WERI-Rb-1 (cell line): ENCODE measurements at regions not wholly inside any gene's neighbourhood (a gene's known extent, or its start where the extent isn't known, plus 50 kb on each side); places are given as distances from the start of the nearest gene placed in this dataset.

Experiments
- DNase-seq: peaks from one replicate; pipeline ENCODE4 v3.0.0-alpha.2; 2020
- H3K27ac ChIP-seq: fragments of 250-450 bp; sonication (Bioruptor Pico); 2 replicates; pipeline ENCODE4 v1.5.1; 2020; ENCODE audit warnings: mild to moderate bottlenecking, moderate library complexity
- H3K27me3 ChIP-seq: fragments of 250-450 bp; sonication (Bioruptor Pico); 2 replicates; pipeline ENCODE4 v1.5.1; 2021; ENCODE audit warnings: mild to moderate bottlenecking, low read depth, moderate library complexity; ENCODE audit not compliant: insufficient read depth, severe bottlenecking
- H3K36me3 ChIP-seq: fragments of 250-450 bp; sonication (Bioruptor Pico); 2 replicates; pipeline ENCODE4 v1.5.1; 2020; ENCODE audit warnings: mild to moderate bottlenecking, moderate library complexity
- H3K4me3 ChIP-seq: 2 replicates; pipeline ENCODE4 v1.5.1; 2011; ENCODE audit warnings: low read depth, mild to moderate bottlenecking, control low read depth, low read length
- H3K9me3 ChIP-seq: fragments of 250-450 bp; sonication (Bioruptor Pico); 2 replicates; pipeline ENCODE4 v1.5.1; 2021; ENCODE audit warnings: mild to moderate bottlenecking, moderate library complexity; ENCODE audit not compliant: severe bottlenecking
- TF ChIP-seq, protein P1 (sequence below): IDR thresholded peaks from 2 replicates; pipeline ENCODE4 v1.5.1; 2011; ENCODE audit warnings: low read depth, mild to moderate bottlenecking, control low read depth, inconsistent platforms, low read length

DNA sequence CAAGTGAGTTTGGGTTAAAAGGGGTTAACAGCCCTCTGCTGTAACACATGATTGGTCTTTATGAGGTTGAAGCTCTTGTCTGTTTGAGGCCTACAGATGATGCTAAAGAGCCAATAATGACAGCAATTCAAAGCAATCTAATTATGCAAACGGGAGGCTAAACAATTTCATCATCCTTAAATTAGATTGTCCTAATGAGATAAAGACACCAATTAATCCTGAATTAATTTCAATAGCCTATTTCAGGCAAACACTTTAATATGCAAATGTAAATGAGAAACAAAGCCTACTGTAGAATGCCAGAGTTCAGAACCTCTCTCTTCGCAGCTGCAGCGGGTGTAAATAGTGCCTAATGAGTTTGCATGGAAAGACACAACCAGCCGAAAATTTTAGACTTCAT lies 504.7 kb upstream of the PBX1 start:
- TF ChIP-seq, protein P1, sequence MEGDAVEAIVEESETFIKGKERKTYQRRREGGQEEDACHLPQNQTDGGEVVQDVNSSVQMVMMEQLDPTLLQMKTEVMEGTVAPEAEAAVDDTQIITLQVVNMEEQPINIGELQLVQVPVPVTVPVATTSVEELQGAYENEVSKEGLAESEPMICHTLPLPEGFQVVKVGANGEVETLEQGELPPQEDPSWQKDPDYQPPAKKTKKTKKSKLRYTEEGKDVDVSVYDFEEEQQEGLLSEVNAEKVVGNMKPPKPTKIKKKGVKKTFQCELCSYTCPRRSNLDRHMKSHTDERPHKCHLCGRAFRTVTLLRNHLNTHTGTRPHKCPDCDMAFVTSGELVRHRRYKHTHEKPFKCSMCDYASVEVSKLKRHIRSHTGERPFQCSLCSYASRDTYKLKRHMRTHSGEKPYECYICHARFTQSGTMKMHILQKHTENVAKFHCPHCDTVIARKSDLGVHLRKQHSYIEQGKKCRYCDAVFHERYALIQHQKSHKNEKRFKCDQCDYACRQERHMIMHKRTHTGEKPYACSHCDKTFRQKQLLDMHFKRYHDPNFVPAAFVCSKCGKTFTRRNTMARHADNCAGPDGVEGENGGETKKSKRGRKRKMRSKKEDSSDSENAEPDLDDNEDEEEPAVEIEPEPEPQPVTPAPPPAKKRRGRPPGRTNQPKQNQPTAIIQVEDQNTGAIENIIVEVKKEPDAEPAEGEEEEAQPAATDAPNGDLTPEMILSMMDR = no peak
- no peaks in the 10 kb centered on the region for H3K9me3 ChIP-seq
- DNase-seq = no peak
- no peaks in the 10 kb centered on the region for H3K27me3 ChIP-seq
- H3K27ac ChIP-seq = no peak overlapping the region
- H3K36me3 ChIP-seq = no peaks in the 10 kb centered on the region
- no peak overlapping the region for H3K4me3 ChIP-seq

DNA sequence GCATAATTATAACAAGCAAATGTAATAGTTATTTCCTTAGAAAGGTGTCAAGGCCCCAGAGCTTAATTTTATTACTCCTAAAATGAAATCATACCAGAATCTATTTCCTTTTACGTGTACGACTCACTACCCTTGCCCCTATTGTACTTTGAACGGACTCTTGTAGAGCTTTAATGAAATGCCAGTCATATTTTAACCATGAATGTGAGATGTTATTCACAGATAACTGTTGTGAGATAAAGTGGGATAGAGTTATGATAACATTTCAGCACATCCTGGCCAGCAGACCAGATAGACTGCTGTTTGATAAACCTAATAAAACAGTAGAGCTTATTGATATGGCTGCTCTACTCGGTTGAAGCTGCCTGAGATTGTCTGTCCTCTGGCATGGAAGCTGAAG lies 500.8 kb upstream of the PBX1 start:
- TF ChIP-seq, protein P1 = no peak
- Histone ChIP-seq H3K9me3 (peaks cover 6% of the 10 kb centered on the region), H3K27ac (no peak overlapping the region), H3K4me3 (no peak overlapping the region), H3K27me3 (no peaks in the 10 kb centered on the region), H3K36me3 (no peaks in the 10 kb centered on the region)
- no peak for DNase-seq

DNA sequence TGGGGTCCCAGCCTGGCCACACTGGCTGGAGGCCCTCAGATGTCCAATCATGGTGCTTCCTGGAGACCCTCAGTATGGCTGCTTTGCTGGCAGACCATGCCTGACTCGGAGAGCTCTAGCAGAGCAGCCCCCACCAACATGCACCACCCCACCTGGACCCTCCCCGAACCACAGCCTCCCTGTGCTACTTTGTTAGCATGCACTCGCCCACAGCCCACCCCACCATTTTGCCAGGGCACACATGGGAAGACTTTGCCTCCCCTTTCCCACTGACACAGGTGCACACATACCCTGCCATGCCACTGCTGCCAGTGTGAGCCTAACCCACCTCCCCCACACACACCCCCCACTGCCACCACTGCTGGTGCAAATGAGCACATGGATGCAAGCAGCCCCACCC lies 497.5 kb upstream of the PBX1 start:
- Histone ChIP-seq H3K9me3 (peaks cover 6% of the 10 kb centered on the region), H3K27me3 (no peaks in the 10 kb centered on the region), H3K36me3 (no peaks in the 10 kb centered on the region), H3K4me3 (no peak overlapping the region), H3K27ac (no peak overlapping the region)
- TF ChIP-seq, protein P1 = no peak
- no peak for DNase-seq

DNA sequence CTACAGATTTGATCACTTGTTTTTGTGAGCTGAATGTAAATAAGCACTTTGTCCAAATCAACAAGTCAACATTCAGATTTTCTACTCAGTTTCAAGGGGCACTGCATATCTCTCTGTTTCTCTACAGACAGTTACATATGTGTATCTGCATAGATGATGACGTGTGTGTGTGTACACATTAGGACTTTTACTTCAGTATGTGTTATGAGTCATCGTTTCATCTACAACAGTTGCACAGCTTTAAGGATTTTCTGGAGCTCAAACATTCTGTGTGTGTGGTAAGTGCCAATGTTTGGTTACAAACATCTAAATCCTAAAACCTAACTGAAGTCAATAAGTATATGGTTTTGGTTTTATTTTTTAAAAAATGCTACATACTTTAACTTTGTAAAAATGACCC lies 494.5 kb upstream of the PBX1 start:
- Histone ChIP-seq H3K9me3 (peaks cover 8% of the 10 kb centered on the region), H3K4me3 (no peak overlapping the region), H3K27me3 (no peaks in the 10 kb centered on the region), H3K27ac (no peak overlapping the region), H3K36me3 (no peaks in the 10 kb centered on the region)
- TF ChIP-seq, protein P1 = no peak
- DNase-seq = no peak

DNA sequence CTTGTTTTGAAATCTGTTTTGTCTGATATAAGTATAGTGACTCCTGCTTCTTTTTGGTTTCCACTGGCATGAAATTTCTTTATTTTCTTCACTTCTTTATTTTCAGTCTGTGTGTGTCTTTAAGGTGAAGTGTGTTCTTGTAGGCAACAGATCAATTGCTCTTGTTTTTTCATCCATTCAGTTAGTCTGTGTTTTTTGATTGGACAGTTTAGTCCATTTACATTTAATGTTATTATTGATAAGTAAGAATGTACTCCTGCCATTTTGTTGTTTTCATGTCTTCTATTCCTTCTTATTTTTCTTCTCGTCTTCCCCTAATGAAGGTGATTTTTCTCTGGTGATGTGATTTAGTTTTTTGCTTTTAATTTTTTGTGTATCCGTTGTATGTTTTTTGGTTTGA lies 487.7 kb upstream of the PBX1 start:
- no peaks in the 10 kb centered on the region for H3K27me3 ChIP-seq
- no peak overlapping the region for H3K4me3 ChIP-seq
- H3K27ac ChIP-seq = no peak overlapping the region
- TF ChIP-seq, protein P1 = no peak
- no peaks in the 10 kb centered on the region for H3K36me3 ChIP-seq
- no peak for DNase-seq
- peaks cover 22% of the 10 kb centered on the region for H3K9me3 ChIP-seq

DNA sequence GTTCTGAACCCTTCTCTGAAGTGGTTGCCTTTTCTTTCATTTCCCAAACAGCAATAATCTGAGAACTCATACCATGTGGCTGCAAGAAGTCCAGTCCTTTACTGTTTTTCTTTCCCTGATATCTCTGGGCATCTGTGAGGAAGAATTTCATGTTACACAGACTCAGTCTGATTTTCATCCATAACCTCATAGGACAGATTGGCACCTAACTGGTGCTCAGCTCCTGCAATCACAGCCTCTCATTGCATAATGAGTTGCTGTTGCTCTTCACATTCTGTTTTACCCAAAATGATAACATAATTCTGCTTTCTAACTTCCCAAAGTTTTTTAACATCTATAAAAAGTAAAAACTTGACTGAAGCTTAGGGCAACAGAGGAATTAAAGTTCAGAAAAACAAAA lies 472.2 kb upstream of the PBX1 start:
- Histone ChIP-seq H3K27ac (no peak overlapping the region), H3K9me3 (peaks cover 6% of the 10 kb centered on the region), H3K27me3 (no peaks in the 10 kb centered on the region), H3K36me3 (no peaks in the 10 kb centered on the region), H3K4me3 (no peak overlapping the region)
- no peak for DNase-seq
- TF ChIP-seq, protein P1 = no peak
